ENCODE measurements at regions not wholly inside any gene's neighbourhood (a gene's known extent, or its start where the extent isn't known, plus 50 kb on each side); places are given as distances from the start of the nearest gene placed in this dataset.

GRCh38 chr3:10762611-10763247 is 53.3 kb upstream of the SLC6A11 start:
- no peak for FAIRE-seq
- Histone ChIP-seq H3K4me3 (replicated peaks in 1 of 3; ENCODE audit: insufficient read depth in 1 of 3, low read depth in 1 of 3, low read length in 3 of 3) (no peak overlapping the region), H3K4me1 (ENCODE audit: control insufficient read depth, extremely low read depth, insufficient read depth, low read length) (no peaks in the 10 kb centered on the region), H3K36me3 (ENCODE audit: control insufficient read depth in 2 of 2, extremely low read depth in 1 of 2, insufficient read depth in 2 of 2, low read length in 2 of 2) (no peaks in the 10 kb centered on the region), H4K20me1 (replicated peaks; ENCODE audit: control insufficient read depth, extremely low read depth, insufficient read depth, low read length) (no peaks in the 10 kb centered on the region), H3K27ac (ENCODE audit: insufficient read depth, low read depth, low read length) (no peak overlapping the region), H2AFZ (ENCODE audit: low read depth, low read length) (no peak overlapping the region), H3K27me3 (ENCODE audit: control insufficient read depth in 2 of 2, insufficient read depth in 2 of 2, low read length in 2 of 2) (no peaks in the 10 kb centered on the region), H3K79me2 (ENCODE audit: control insufficient read depth, insufficient read depth, low read length) (no peaks in the 10 kb centered on the region), H3K9me1 (replicated peaks; ENCODE audit: control insufficient read depth, extremely low read depth, insufficient read depth, low read length) (no peaks in the 10 kb centered on the region), H3K9me3 (replicated peaks; ENCODE audit: control insufficient read depth, insufficient read depth, low read length) (no peaks in the 10 kb centered on the region), H3K4me2 (ENCODE audit: insufficient read depth, low read length) (no peak overlapping the region), H3K9ac (replicated peaks; ENCODE audit: extremely low read depth, insufficient read depth, low read length) (no peak overlapping the region)
- intact Hi-C loops (cut with micrococcal nuclease), result no loop called here
- POLR2A ChIA-PET, result no interaction called here
- dilution Hi-C loops (cut with MboI; ENCODE audit: extremely low pct_ligation_motif_present, low sequenced_read_pairs), result no loop called here
- no TSS peak for BruUV-seq (replicated peaks)
- CTCF ChIA-PET, result interaction anchor here (0.9 kb wide), 1 partner anchor 25 kb away, joined by 3 read pairs; no protein-coding TSS in a partner anchor
- TF ChIP-seq MYC (IDR thresholded peaks at IDR 0.05; ENCODE audit: low read depth, low read length), result no peak
- TF ChIP-seq JUN (IDR thresholded peaks at IDR 0.05; ENCODE audit: borderline replicate concordance, insufficient read depth, insufficient read length, low read depth), result no peak
- no peak for TF ChIP-seq CTCF (IDR thresholded peaks at IDR 0.05; ENCODE audit: extremely low read depth in 1 of 2, insufficient read depth in 1 of 2, low read depth in 1 of 2, low read length in 2 of 2)
- TF ChIP-seq GATA2 (IDR thresholded peaks at IDR 0.05; ENCODE audit: insufficient read depth, insufficient read length, low read depth, low read length), result no peak
- no peak for TF ChIP-seq POLR2AphosphoS5 (IDR thresholded peaks at IDR 0.05; ENCODE audit: insufficient read depth, low read depth, low read length)
- TF ChIP-seq FOS (IDR thresholded peaks at IDR 0.05; ENCODE audit: borderline replicate concordance, insufficient read depth, low read length), result no peak
- no peak for TF ChIP-seq EZH2 (IDR thresholded peaks at IDR 0.05; ENCODE audit: borderline replicate concordance, low read depth, low read length, severe bottlenecking)
- no peak for TF ChIP-seq MAX (IDR thresholded peaks at IDR 0.05; ENCODE audit: insufficient read depth, insufficient read length)
- no peak for TF ChIP-seq POLR2A (IDR thresholded peaks at IDR 0.05; ENCODE audit: low read depth, low read length)
- no peak for DNase-seq (ENCODE audit: low read depth, low spot score)
